Uterus (tissue), 3 donors: ENCODE measurements at regions not wholly inside any gene's neighbourhood (a gene's known extent, or its start where the extent isn't known, plus 50 kb on each side); places are given as distances from the start of the nearest gene placed in this dataset.

Source experiments
- DNase-seq, 2 donors: peaks; one replicate each; pipeline ENCODE4 v3.0.0-alpha.2; 2019 to 2020
- H3K27ac ChIP-seq, 2 donors: fragments of 200-600 bp; sonication (generic); 1 replicate in 1 of 2; 2 replicates in 1 of 2; pipeline ENCODE4 v1.5.1; 2016 to 2018
- H3K27me3 ChIP-seq, 2 donors: fragments of 200-600 bp; sonication (generic); one replicate each; pipeline ENCODE4 v1.5.1; 2018 to 2019; ENCODE audit warnings: control low read depth in 1 of 2
- H3K36me3 ChIP-seq, 2 donors: fragments of 200-600 bp; sonication (generic); one replicate each; pipeline ENCODE4 v1.5.1; 2019; ENCODE audit warnings: control low read depth in 1 of 2
- H3K4me1 ChIP-seq, 2 donors: fragments of 200-600 bp; sonication (generic); one replicate each; pipeline ENCODE4 v1.5.1; 2018 to 2019; ENCODE audit warnings: control low read depth in 1 of 2
- H3K4me3 ChIP-seq, 2 donors: fragments of 200-600 bp; sonication (generic); 1 replicate in 1 of 2; 2 replicates in 1 of 2; pipeline ENCODE4 v1.5.1; 2018 to 2019; ENCODE audit warnings: mild to moderate bottlenecking in 1 of 2
- H3K9me3 ChIP-seq, 2 donors: fragments of 200-600 bp; sonication (generic); one replicate each; pipeline ENCODE4 v1.5.1; 2019; ENCODE audit warnings: control low read depth in 1 of 2
- POLR2A ChIP-seq, 2 donors: fragments of 450-650 bp; IDR thresholded peaks; one replicate each; pipeline ENCODE4 v1.6.1; 2016; ENCODE audit warnings: antibody characterized with exemption in 2 of 2, mild to moderate bottlenecking in 1 of 2, moderate library complexity in 1 of 2
- intact Hi-C: fragments of 100-400 bp; cut with DNase I; formaldehyde crosslinking; loops from one replicate; pipeline ENCODE4 v1.15.1; 2023; ENCODE audit warnings: low total_unique reads
- TF ChIP-seq, protein P1 (sequence below), 4 experiments: fragments of 200-600 bp in 2 of 4; fragments of 450-650 bp in 2 of 4; sonication (generic) in 2 of 4; IDR thresholded peaks; one replicate each; pipeline ENCODE4 v1.5.1; 2016 to 2019; ENCODE audit warnings: antibody characterized with exemption in 4 of 4, mild to moderate bottlenecking in 2 of 4, moderate library complexity in 1 of 4
- donor health status: DM: yes; HTN: yes; CAD: no.

DNA sequence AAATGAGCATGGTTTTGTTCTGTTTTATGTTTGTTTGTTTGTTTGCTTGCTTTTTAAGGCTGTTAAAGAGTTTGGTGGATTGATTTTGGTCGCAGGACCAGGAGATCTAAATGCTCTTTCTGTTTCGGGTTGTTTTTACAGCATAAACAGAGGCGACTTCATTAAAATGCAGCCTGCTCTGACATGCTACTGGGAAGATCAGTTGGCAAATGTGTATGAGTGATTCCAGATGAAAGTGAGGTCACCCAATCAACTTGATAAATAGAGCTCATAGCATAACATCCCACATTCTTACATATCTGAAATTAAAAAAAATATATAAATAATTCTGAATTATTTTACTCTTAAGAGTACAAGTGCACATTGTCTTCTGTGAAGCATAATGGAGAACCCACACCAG is 947.7 kb downstream of the GALC start:
- no peak overlapping the region for H3K4me3 ChIP-seq
- no peaks in the 10 kb centered on the region for H3K9me3 ChIP-seq
- no peaks in the 10 kb centered on the region for H3K36me3 ChIP-seq
- H3K27ac ChIP-seq = no peak overlapping the region
- H3K4me1 ChIP-seq = no peaks in the 10 kb centered on the region
- TF ChIP-seq POLR2A (IDR thresholded peaks at IDR 0.05) = no peak
- TF ChIP-seq, protein P1, sequence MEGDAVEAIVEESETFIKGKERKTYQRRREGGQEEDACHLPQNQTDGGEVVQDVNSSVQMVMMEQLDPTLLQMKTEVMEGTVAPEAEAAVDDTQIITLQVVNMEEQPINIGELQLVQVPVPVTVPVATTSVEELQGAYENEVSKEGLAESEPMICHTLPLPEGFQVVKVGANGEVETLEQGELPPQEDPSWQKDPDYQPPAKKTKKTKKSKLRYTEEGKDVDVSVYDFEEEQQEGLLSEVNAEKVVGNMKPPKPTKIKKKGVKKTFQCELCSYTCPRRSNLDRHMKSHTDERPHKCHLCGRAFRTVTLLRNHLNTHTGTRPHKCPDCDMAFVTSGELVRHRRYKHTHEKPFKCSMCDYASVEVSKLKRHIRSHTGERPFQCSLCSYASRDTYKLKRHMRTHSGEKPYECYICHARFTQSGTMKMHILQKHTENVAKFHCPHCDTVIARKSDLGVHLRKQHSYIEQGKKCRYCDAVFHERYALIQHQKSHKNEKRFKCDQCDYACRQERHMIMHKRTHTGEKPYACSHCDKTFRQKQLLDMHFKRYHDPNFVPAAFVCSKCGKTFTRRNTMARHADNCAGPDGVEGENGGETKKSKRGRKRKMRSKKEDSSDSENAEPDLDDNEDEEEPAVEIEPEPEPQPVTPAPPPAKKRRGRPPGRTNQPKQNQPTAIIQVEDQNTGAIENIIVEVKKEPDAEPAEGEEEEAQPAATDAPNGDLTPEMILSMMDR (IDR thresholded peaks at IDR 0.05) = no peak
- intact Hi-C loops = no loop called here
- no peak for DNase-seq
- H3K27me3 ChIP-seq = no peaks in the 10 kb centered on the region

GRCh38 chr14:87044807-87045206 is 948.2 kb downstream of the GALC start:
- Histone ChIP-seq H3K4me3 (no peak overlapping the region), H3K27me3 (no peaks in the 10 kb centered on the region), H3K36me3 (no peaks in the 10 kb centered on the region), H3K27ac (no peak overlapping the region), H3K4me1 (no peaks in the 10 kb centered on the region), H3K9me3 (no peaks in the 10 kb centered on the region)
- DNase-seq = no peak
- TF ChIP-seq, protein P1 (IDR thresholded peaks at IDR 0.05) = no peak
- TF ChIP-seq POLR2A (IDR thresholded peaks at IDR 0.05) = no peak
- intact Hi-C loops = no loop called here

- H3K27me3 ChIP-seq = no peaks in the 10 kb centered on the region
- DNase-seq = no peak
- intact Hi-C loops = no loop called here
- no peaks in the 10 kb centered on the region for H3K9me3 ChIP-seq
- H3K4me3 ChIP-seq = no peak overlapping the region
- H3K36me3 ChIP-seq = no peaks in the 10 kb centered on the region
- H3K27ac ChIP-seq = no peak overlapping the region
- no peaks in the 10 kb centered on the region for H3K4me1 ChIP-seq
- no peak for TF ChIP-seq POLR2A (IDR thresholded peaks at IDR 0.05)
- TF ChIP-seq, protein P1 (IDR thresholded peaks at IDR 0.05) = no peak
Measured at GRCh38 chr14:87043667-87044200, 949.2 kb downstream of the GALC start.

DNA sequence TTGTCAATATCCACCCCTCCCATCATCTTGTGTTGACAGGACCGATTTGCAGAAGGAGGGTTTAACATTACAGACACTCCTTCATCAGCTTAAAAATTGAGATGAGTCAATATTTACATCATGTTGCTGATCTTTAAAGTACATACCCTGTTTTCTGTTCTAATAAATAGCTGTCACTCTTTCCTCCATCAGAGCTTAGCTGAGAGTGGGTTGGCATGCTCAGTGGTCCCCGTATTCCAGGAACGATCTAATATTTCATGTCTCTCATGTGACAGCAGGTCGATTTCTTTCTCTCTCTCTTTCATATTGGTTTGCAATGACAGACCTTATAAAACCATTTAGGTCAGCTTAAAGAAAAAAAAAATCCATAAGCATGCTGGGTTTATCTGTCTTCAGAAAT is 950.6 kb downstream of the GALC start:
- Histone ChIP-seq H3K9me3 (no peaks in the 10 kb centered on the region), H3K4me1 (no peaks in the 10 kb centered on the region), H3K27me3 (no peaks in the 10 kb centered on the region), H3K36me3 (no peaks in the 10 kb centered on the region), H3K27ac (peak overlapping the region in 1 of 2 donors; percentile 31), H3K4me3 (no peak overlapping the region)
- DNase-seq = no peak
- TF ChIP-seq, protein P1 (IDR thresholded peaks at IDR 0.05) = no peak
- TF ChIP-seq POLR2A (IDR thresholded peaks at IDR 0.05) = no peak
- intact Hi-C loops = no loop called here

DNA sequence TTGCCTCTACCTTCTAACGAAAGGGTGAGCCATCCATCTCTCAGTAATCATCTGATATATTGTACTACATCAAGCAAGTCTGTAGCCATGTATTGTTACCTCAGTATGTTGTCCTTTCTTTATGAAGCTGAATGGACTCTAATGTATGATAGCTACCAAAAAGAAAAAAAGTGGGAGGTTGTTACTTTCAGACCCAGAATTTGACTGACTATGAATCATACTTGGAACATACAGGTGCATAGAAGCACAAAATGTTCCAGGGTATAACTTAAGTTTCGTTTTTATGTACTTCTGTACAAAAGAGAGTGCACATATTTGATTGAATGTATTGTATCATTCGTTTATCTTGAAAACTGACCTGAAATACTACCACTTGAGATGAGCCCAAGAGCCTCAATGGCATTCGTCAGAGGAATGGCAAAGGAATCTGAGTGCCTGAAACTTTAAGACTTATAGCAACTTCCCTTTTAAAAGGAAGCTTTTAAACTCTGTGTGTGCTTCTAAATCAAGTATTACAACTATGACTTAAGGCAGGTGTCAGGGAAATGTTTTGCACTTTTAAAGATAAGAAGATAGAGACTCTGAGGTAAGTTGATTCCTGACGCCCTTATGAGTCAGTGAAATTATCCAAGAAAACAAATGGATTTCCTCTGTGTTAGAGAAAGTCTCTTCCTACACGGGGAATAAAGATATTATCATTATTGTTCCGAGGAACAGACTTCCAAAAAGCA is 951.5 kb downstream of the GALC start:
- no peaks in the 10 kb centered on the region for H3K4me1 ChIP-seq
- DNase-seq = no peak
- H3K27me3 ChIP-seq = no peaks in the 10 kb centered on the region
- TF ChIP-seq, protein P1 (IDR thresholded peaks at IDR 0.05) = no peak
- TF ChIP-seq POLR2A (IDR thresholded peaks at IDR 0.05) = no peak
- no peaks in the 10 kb centered on the region for H3K9me3 ChIP-seq
- intact Hi-C loops = no loop called here
- H3K4me3 ChIP-seq = no peak overlapping the region
- H3K36me3 ChIP-seq = no peaks in the 10 kb centered on the region
- H3K27ac ChIP-seq = peak overlapping the region; percentile 26 to 31
